Liver (tissue), 8 donors: ENCODE measurements at regions not wholly inside any gene's neighbourhood (a gene's known extent, or its start where the extent isn't known, plus 50 kb on each side); places are given as distances from the start of the nearest gene placed in this dataset.
A peak's percentile ranks its signal among the peaks of the same experiment; 100 is the strongest.

Experiments used
- DNase-seq: peaks from one replicate; pipeline ENCODE4 v3.0.0-alpha.2; 2017; ENCODE audit warnings: low spot score
- H3K27ac ChIP-seq, 2 donors: one replicate each; pipeline ENCODE4 v1.7.0; 2013; ENCODE audit warnings: inconsistent platforms in 2 of 2, low read length in 2 of 2, control low read depth in 1 of 2, low read depth in 1 of 2, mild to moderate bottlenecking in 1 of 2
- H3K27me3 ChIP-seq, 4 donors: one replicate each; pipeline versions ENCODE4 v1.6.1 to v1.7.0; 2013; ENCODE audit warnings: low read length in 3 of 4, inconsistent platforms in 1 of 4, mild to moderate bottlenecking in 1 of 4, moderate library complexity in 1 of 4; ENCODE audit not compliant: control insufficient read depth in 4 of 4, insufficient read depth in 4 of 4
- H3K36me3 ChIP-seq, 4 donors: one replicate each; pipeline versions ENCODE4 v1.6.1 to v1.7.0; 2013; ENCODE audit warnings: low read length in 3 of 4, mild to moderate bottlenecking in 3 of 4, low read depth in 1 of 4, moderate library complexity in 1 of 4; ENCODE audit not compliant: control insufficient read depth in 4 of 4, insufficient read depth in 3 of 4
- H3K4me1 ChIP-seq, 4 donors: one replicate each; pipeline versions ENCODE4 v1.6.1 to v1.7.0; 2013; ENCODE audit warnings: low read length in 3 of 4, mild to moderate bottlenecking in 3 of 4, moderate library complexity in 1 of 4; ENCODE audit not compliant: control insufficient read depth in 4 of 4, insufficient read depth in 4 of 4
- H3K4me3 ChIP-seq, 3 donors: one replicate each; pipeline versions ENCODE4 v1.6.1 to v1.7.0; 2013; ENCODE audit warnings: low read length in 3 of 3, control low read depth in 1 of 3, low read depth in 1 of 3, mild to moderate bottlenecking in 1 of 3
- H3K9ac ChIP-seq, 2 donors: one replicate each; pipeline ENCODE4 v1.7.0; 2013; ENCODE audit warnings: low read length in 2 of 2, mild to moderate bottlenecking in 2 of 2, moderate library complexity in 2 of 2, control low read depth in 1 of 2, low read depth in 1 of 2
- H3K9me3 ChIP-seq, 4 donors: one replicate each; pipeline versions ENCODE4 v1.6.1 to v1.7.0; 2013; ENCODE audit warnings: low read length in 3 of 4; ENCODE audit not compliant: control insufficient read depth in 4 of 4
- ATF3 ChIP-seq: IDR thresholded peaks from 2 replicates; pipeline ENCODE4 v1.6.1; 2016; ENCODE audit warnings: antibody characterized with exemption
- CTCF ChIP-seq: fragments of 150-350 bp; IDR thresholded peaks from 2 replicates; pipeline ENCODE4 v1.5.1; 2017; ENCODE audit warnings: improper control_type of control experiment, low read depth, low read length; ENCODE audit not compliant: missing input control
- EGR1 ChIP-seq, 2 donors: IDR thresholded peaks; 2 replicates each; pipeline ENCODE4 v1.6.1; 2016 to 2018; ENCODE audit warnings: antibody characterized with exemption in 2 of 2, low read depth in 2 of 2
- FOXA2 ChIP-seq: IDR thresholded peaks from 2 replicates; pipeline ENCODE4 v1.6.1; 2016; ENCODE audit warnings: antibody characterized with exemption
- GABPA ChIP-seq, 2 donors: IDR thresholded peaks in 1 of 2; conservative IDR thresholded peaks in 1 of 2; 2 replicates each; pipeline ENCODE4 v1.6.1; 2016; ENCODE audit warnings: antibody characterized with exemption in 2 of 2, mild to moderate bottlenecking in 1 of 2, moderate library complexity in 1 of 2
- HNF4G ChIP-seq: IDR thresholded peaks from 2 replicates; pipeline ENCODE4 v1.6.1; 2016; ENCODE audit warnings: antibody characterized with exemption
- NR2F2 ChIP-seq: IDR thresholded peaks from 2 replicates; pipeline ENCODE4 v1.6.1; 2016; ENCODE audit warnings: antibody characterized with exemption
- RAD21 ChIP-seq, 2 donors: IDR thresholded peaks; 2 replicates each; pipeline ENCODE4 v1.6.1; 2016; ENCODE audit warnings: antibody characterized with exemption in 2 of 2, mild to moderate bottlenecking in 2 of 2
- RXRA ChIP-seq, 2 donors: IDR thresholded peaks; 2 replicates each; pipeline ENCODE4 v1.6.1; 2017 to 2018; ENCODE audit warnings: antibody characterized with exemption in 2 of 2, mild to moderate bottlenecking in 1 of 2
- SP1 ChIP-seq: IDR thresholded peaks from 2 replicates; pipeline ENCODE4 v1.6.1; 2018; ENCODE audit warnings: antibody characterized with exemption, mild to moderate bottlenecking
- YY1 ChIP-seq: IDR thresholded peaks from 2 replicates; pipeline ENCODE4 v1.6.1; 2016; ENCODE audit warnings: antibody characterized with exemption, mild to moderate bottlenecking
- ZBTB33 ChIP-seq: IDR thresholded peaks from 2 replicates; pipeline ENCODE4 v1.6.1; 2016; ENCODE audit warnings: antibody characterized with exemption
- WGBS: extraction: QIAGEN DNeasy Blood & Tissue Kit; methylation state at CpG from one replicate; pipeline ENCODE4 v1.1.7; 2013; 5-methylcytosine and 5-hydroxymethylcytosine counted together
- donor health status: healthy.
- donor health status: healthy.
- donor health status: healthy.
- donor health status: healthy.
- donor health status: healthy.

GRCh38 chr7:142359694-142360279, 101.9 kb upstream of the PRSS58 start:
- Histone ChIP-seq H3K27me3 (peaks cover 0 to 2% (median 0%) of the 10 kb centered on the region in 4 donors), H3K4me3 (no peak overlapping the region), H3K4me1 (no peaks in the 10 kb centered on the region), H3K36me3 (no peaks in the 10 kb centered on the region), H3K27ac (no peak overlapping the region), H3K9ac (no peak overlapping the region), H3K9me3 (peaks cover 0 to 3% (median 0%) of the 10 kb centered on the region in 4 donors)
- TF ChIP-seq FOXA2 (no peak), HNF4G (no peak), EGR1 (IDR thresholded peaks at IDR 0.05; ENCODE audit: low read depth in 2 of 2) (no peak), GABPA (IDR thresholded peaks at IDR 0.05 in 1 of 2, conservative IDR thresholded peaks at IDR 0.05 in 1 of 2) (no peak), RXRA (IDR thresholded peaks at IDR 0.05) (no peak), RAD21 (IDR thresholded peaks at IDR 0.05) (no peak), NR2F2 (no peak), YY1 (no peak), SP1 (no peak)
- WGBS, result 63% methylated on average over 8 of the region's 8 CpGs
- no peak for DNase-seq

- Histone ChIP-seq H3K4me3 (no peak overlapping the region), H3K4me1 (no peaks in the 10 kb centered on the region), H3K36me3 (no peaks in the 10 kb centered on the region), H3K9me3 (peaks cover 0 to 3% (median 0%) of the 10 kb centered on the region in 4 donors), H3K27ac (no peak overlapping the region), H3K27me3 (peaks cover 0 to 2% (median 0%) of the 10 kb centered on the region in 4 donors), H3K9ac (no peak overlapping the region)
- DNase-seq, result no peak
- WGBS, result 18% methylated on average over 2 of the region's 2 CpGs
- TF ChIP-seq YY1 (no peak), CTCF (peak; percentile 66), ATF3 (peak; percentile 39), RAD21 (IDR thresholded peaks at IDR 0.05) (peak; percentile 61 to 81)
These were observed 100.2 kb upstream of the PRSS58 start for GRCh38 chr7:142357953-142358520.

GRCh38 chr7:142356166-142356565, 98.3 kb upstream of the PRSS58 start:
- Histone ChIP-seq H3K36me3 (no peaks in the 10 kb centered on the region), H3K27ac (no peak overlapping the region), H3K27me3 (peaks cover 0 to 2% (median 0%) of the 10 kb centered on the region in 4 donors), H3K9me3 (no peaks in the 10 kb centered on the region), H3K9ac (no peak overlapping the region), H3K4me3 (no peak overlapping the region), H3K4me1 (no peaks in the 10 kb centered on the region)
- DNase-seq, result no peak
- TF ChIP-seq RAD21 (IDR thresholded peaks at IDR 0.05), result no peak
- 42% methylated on average over 4 of the region's 4 CpGs for WGBS

- no peak for DNase-seq
- Histone ChIP-seq H3K9ac (no peak overlapping the region), H3K27ac (no peak overlapping the region), H3K9me3 (no peaks in the 10 kb centered on the region), H3K27me3 (peaks cover 0 to 2% (median 0%) of the 10 kb centered on the region in 4 donors), H3K4me1 (no peaks in the 10 kb centered on the region), H3K36me3 (no peaks in the 10 kb centered on the region), H3K4me3 (no peak overlapping the region)
- 46% methylated on average over 3 of the region's 3 CpGs for WGBS
- TF ChIP-seq GABPA (IDR thresholded peaks at IDR 0.05 in 1 of 2, conservative IDR thresholded peaks at IDR 0.05 in 1 of 2), result no peak
- no peak for TF ChIP-seq SP1
- no peak for TF ChIP-seq ZBTB33
These were observed 97.5 kb upstream of the PRSS58 start for GRCh38 chr7:142355328-142355727.
